ENCODE measurements at regions not wholly inside any gene's neighbourhood (a gene's known extent, or its start where the extent isn't known, plus 50 kb on each side); places are given as distances from the start of the nearest gene placed in this dataset.

GRCh38 chr13:103349211-103349980, 283.2 kb upstream of the SLC10A2 start:
- no peak for TF ChIP-seq CTCF (IDR thresholded peaks at IDR 0.05)
- no peak for TF ChIP-seq POLR2A (IDR thresholded peaks at IDR 0.05)
- no peak for TF ChIP-seq POLR2AphosphoS5 (IDR thresholded peaks at IDR 0.05)
- no peak for TF ChIP-seq EP300 (IDR thresholded peaks at IDR 0.05)
